ENCODE measurements at regions not wholly inside any gene's neighbourhood (a gene's known extent, or its start where the extent isn't known, plus 50 kb on each side); places are given as distances from the start of the nearest gene placed in this dataset.

- DNase-seq (ENCODE audit: low read depth, low spot score): no peak
- in situ Hi-C loops (cut with HindIII; ENCODE audit: low sequenced_read_pairs): no loop called here
- no peak overlapping the region for H3K4me3 ChIP-seq (ENCODE audit: low read depth, low read length)
- no peak for TF ChIP-seq CTCF (IDR thresholded peaks at IDR 0.05; ENCODE audit: low read depth, low read length)
Observed at GRCh38 chr12:93139028-93139665, 210.1 kb upstream of the EEA1 start.

GRCh38 chr12:93140325-93140724, 211.2 kb upstream of the EEA1 start:
- no peak for DNase-seq (ENCODE audit: low read depth, low spot score)
- no peak for TF ChIP-seq CTCF (IDR thresholded peaks at IDR 0.05; ENCODE audit: low read depth, low read length)
- in situ Hi-C loops (cut with HindIII; ENCODE audit: low sequenced_read_pairs): no loop called here
- H3K4me3 ChIP-seq (ENCODE audit: low read depth, low read length): no peak overlapping the region

- TF ChIP-seq CTCF (IDR thresholded peaks at IDR 0.05; ENCODE audit: low read depth, low read length): no peak
- no peak for DNase-seq (ENCODE audit: low read depth, low spot score)
- no peak overlapping the region for H3K4me3 ChIP-seq (ENCODE audit: low read depth, low read length)
- in situ Hi-C loops (cut with HindIII; ENCODE audit: low sequenced_read_pairs): no loop called here
Observed at GRCh38 chr12:93140801-93141200, 211.7 kb upstream of the EEA1 start.

- no peak for DNase-seq (ENCODE audit: low read depth, low spot score)
- no peak for TF ChIP-seq CTCF (IDR thresholded peaks at IDR 0.05; ENCODE audit: low read depth, low read length)
- in situ Hi-C loops (cut with HindIII; ENCODE audit: low sequenced_read_pairs): no loop called here
- H3K4me3 ChIP-seq (ENCODE audit: low read depth, low read length): no peak overlapping the region
Observed at GRCh38 chr12:93142881-93143280, 213.8 kb upstream of the EEA1 start.

- no peak overlapping the region for H3K4me3 ChIP-seq (ENCODE audit: low read depth, low read length)
- no peak for DNase-seq (ENCODE audit: low read depth, low spot score)
- in situ Hi-C loops (cut with HindIII; ENCODE audit: low sequenced_read_pairs): no loop called here
- no peak for TF ChIP-seq CTCF (IDR thresholded peaks at IDR 0.05; ENCODE audit: low read depth, low read length)
Observed at GRCh38 chr12:93144109-93144508, 215.0 kb upstream of the EEA1 start.

- in situ Hi-C loops (cut with HindIII; ENCODE audit: low sequenced_read_pairs): no loop called here
- TF ChIP-seq CTCF (IDR thresholded peaks at IDR 0.05; ENCODE audit: low read depth, low read length): no peak
- DNase-seq (ENCODE audit: low read depth, low spot score): no peak
- no peak overlapping the region for H3K4me3 ChIP-seq (ENCODE audit: low read depth, low read length)
Observed at GRCh38 chr12:93145086-93145485, 216.0 kb upstream of the EEA1 start.
